ENCODE measurements at regions not wholly inside any gene's neighbourhood (a gene's known extent, or its start where the extent isn't known, plus 50 kb on each side); places are given as distances from the start of the nearest gene placed in this dataset.

- ChIA-PET CTCF (no interaction called here), POLR2A (no interaction called here)
- Histone ChIP-seq H3K36me3 (ENCODE audit: control insufficient read depth in 4 of 4, insufficient read depth in 4 of 4, low read length in 3 of 4) (no peaks in the 10 kb centered on the region), H3K4me3 (ENCODE audit: control insufficient read depth in 1 of 7, extremely low read depth in 1 of 7, insufficient read depth in 4 of 7, low read depth in 2 of 7, low read length in 6 of 7) (no peak overlapping the region), H3K27ac (ENCODE audit: insufficient read depth in 1 of 2, low read depth in 1 of 2, low read length in 2 of 2, poor library complexity in 1 of 2, severe bottlenecking in 2 of 2) (no peak overlapping the region), H3K4me1 (ENCODE audit: control extremely low read depth in 1 of 4, control insufficient read depth in 4 of 4, insufficient read depth in 4 of 4, low read length in 3 of 4) (no peaks in the 10 kb centered on the region), H3K27me3 (replicated peaks in 2 of 5; ENCODE audit: control insufficient read depth in 4 of 5, insufficient read depth in 5 of 5, low read length in 4 of 5) (peaks cover 0 to 2% (median 0%) of the 10 kb centered on the region in 5 experiments), H3K9me3 (ENCODE audit: control extremely low read depth in 1 of 5, control insufficient read depth in 4 of 5, insufficient read depth in 2 of 5, low read depth in 1 of 5, low read length in 4 of 5) (peaks cover 0 to 1% (median 0%) of the 10 kb centered on the region in 5 experiments)
- WGBS (ENCODE audit: insufficient coverage), result 90% methylated on average over 4 of the region's 5 CpGs
- no peak for DNase-seq
Measured at GRCh38 chr2:53312721-53313120, 454.9 kb upstream of the CHAC2 start.

- WGBS (ENCODE audit: insufficient coverage), result 97% methylated on average over 4 of the region's 5 CpGs
- DNase-seq, result no peak
- POLR2A ChIA-PET, result no interaction called here
- Histone ChIP-seq H3K4me3 (ENCODE audit: control insufficient read depth in 1 of 7, extremely low read depth in 1 of 7, insufficient read depth in 4 of 7, low read depth in 2 of 7, low read length in 6 of 7) (no peak overlapping the region), H3K9me3 (ENCODE audit: control extremely low read depth in 1 of 5, control insufficient read depth in 4 of 5, insufficient read depth in 2 of 5, low read depth in 1 of 5, low read length in 4 of 5) (peaks cover 0 to 1% (median 0%) of the 10 kb centered on the region in 5 experiments), H3K27me3 (replicated peaks in 2 of 5; ENCODE audit: control insufficient read depth in 4 of 5, insufficient read depth in 5 of 5, low read length in 4 of 5) (peaks cover 0 to 2% (median 0%) of the 10 kb centered on the region in 5 experiments), H3K27ac (ENCODE audit: insufficient read depth in 1 of 2, low read depth in 1 of 2, low read length in 2 of 2, poor library complexity in 1 of 2, severe bottlenecking in 2 of 2) (no peak overlapping the region), H3K36me3 (ENCODE audit: control insufficient read depth in 4 of 4, insufficient read depth in 4 of 4, low read length in 3 of 4) (no peaks in the 10 kb centered on the region), H3K4me1 (ENCODE audit: control extremely low read depth in 1 of 4, control insufficient read depth in 4 of 4, insufficient read depth in 4 of 4, low read length in 3 of 4) (no peaks in the 10 kb centered on the region)
- CTCF ChIA-PET, result no interaction called here
Measured at GRCh38 chr2:53312181-53312580, 455.4 kb upstream of the CHAC2 start.

GRCh38 chr2:53303012-53303578, 464.5 kb upstream of the CHAC2 start:
- DNase-seq, result no peak
- Histone ChIP-seq H3K36me3 (ENCODE audit: control insufficient read depth in 4 of 4, insufficient read depth in 4 of 4, low read length in 3 of 4) (no peaks in the 10 kb centered on the region), H3K4me3 (ENCODE audit: control insufficient read depth in 1 of 7, extremely low read depth in 1 of 7, insufficient read depth in 4 of 7, low read depth in 2 of 7, low read length in 6 of 7) (no peak overlapping the region), H3K4me1 (ENCODE audit: control extremely low read depth in 1 of 4, control insufficient read depth in 4 of 4, insufficient read depth in 4 of 4, low read length in 3 of 4) (no peaks in the 10 kb centered on the region), H3K27me3 (replicated peaks in 2 of 5; ENCODE audit: control insufficient read depth in 4 of 5, insufficient read depth in 5 of 5, low read length in 4 of 5) (no peaks in the 10 kb centered on the region), H3K9me3 (ENCODE audit: control extremely low read depth in 1 of 5, control insufficient read depth in 4 of 5, insufficient read depth in 2 of 5, low read depth in 1 of 5, low read length in 4 of 5) (no peaks in the 10 kb centered on the region), H3K27ac (ENCODE audit: insufficient read depth in 1 of 2, low read depth in 1 of 2, low read length in 2 of 2, poor library complexity in 1 of 2, severe bottlenecking in 2 of 2) (no peak overlapping the region)
- ChIA-PET POLR2A (no interaction called here), CTCF (interaction anchor here (1.3 kb wide), 1 partner anchor 10 kb away, joined by 4 read pairs; no protein-coding TSS in a partner anchor)
- WGBS (ENCODE audit: insufficient coverage), result no CpG with 5 or more reads among the region's 4 CpGs

GRCh38 chr2:53302455-53302854, 465.1 kb upstream of the CHAC2 start:
- no peak for DNase-seq
- POLR2A ChIA-PET, result no interaction called here
- CTCF ChIA-PET, result no interaction called here
- Histone ChIP-seq H3K27ac (ENCODE audit: insufficient read depth in 1 of 2, low read depth in 1 of 2, low read length in 2 of 2, poor library complexity in 1 of 2, severe bottlenecking in 2 of 2) (no peak overlapping the region), H3K4me1 (ENCODE audit: control extremely low read depth in 1 of 4, control insufficient read depth in 4 of 4, insufficient read depth in 4 of 4, low read length in 3 of 4) (no peaks in the 10 kb centered on the region), H3K27me3 (replicated peaks in 2 of 5; ENCODE audit: control insufficient read depth in 4 of 5, insufficient read depth in 5 of 5, low read length in 4 of 5) (no peaks in the 10 kb centered on the region), H3K9me3 (ENCODE audit: control extremely low read depth in 1 of 5, control insufficient read depth in 4 of 5, insufficient read depth in 2 of 5, low read depth in 1 of 5, low read length in 4 of 5) (no peaks in the 10 kb centered on the region), H3K36me3 (ENCODE audit: control insufficient read depth in 4 of 4, insufficient read depth in 4 of 4, low read length in 3 of 4) (no peaks in the 10 kb centered on the region), H3K4me3 (ENCODE audit: control insufficient read depth in 1 of 7, extremely low read depth in 1 of 7, insufficient read depth in 4 of 7, low read depth in 2 of 7, low read length in 6 of 7) (no peak overlapping the region)
- WGBS (ENCODE audit: insufficient coverage), result no CpG with 5 or more reads among the region's 1 CpG

GRCh38 chr2:53289309-53290006, 478.1 kb upstream of the CHAC2 start:
- Histone ChIP-seq H3K9me3 (ENCODE audit: control extremely low read depth in 1 of 5, control insufficient read depth in 4 of 5, insufficient read depth in 2 of 5, low read depth in 1 of 5, low read length in 4 of 5) (no peaks in the 10 kb centered on the region), H3K27me3 (replicated peaks in 2 of 5; ENCODE audit: control insufficient read depth in 4 of 5, insufficient read depth in 5 of 5, low read length in 4 of 5) (no peaks in the 10 kb centered on the region), H3K4me3 (ENCODE audit: control insufficient read depth in 1 of 7, extremely low read depth in 1 of 7, insufficient read depth in 4 of 7, low read depth in 2 of 7, low read length in 6 of 7) (no peak overlapping the region), H3K27ac (ENCODE audit: insufficient read depth in 1 of 2, low read depth in 1 of 2, low read length in 2 of 2, poor library complexity in 1 of 2, severe bottlenecking in 2 of 2) (no peak overlapping the region), H3K4me1 (ENCODE audit: control extremely low read depth in 1 of 4, control insufficient read depth in 4 of 4, insufficient read depth in 4 of 4, low read length in 3 of 4) (no peaks in the 10 kb centered on the region), H3K36me3 (ENCODE audit: control insufficient read depth in 4 of 4, insufficient read depth in 4 of 4, low read length in 3 of 4) (no peaks in the 10 kb centered on the region)
- ChIA-PET CTCF (no interaction called here), POLR2A (no interaction called here)
- no peak for DNase-seq

GRCh38 chr2:53286345-53286744, 481.3 kb upstream of the CHAC2 start:
- Histone ChIP-seq H3K27me3 (replicated peaks in 2 of 5; ENCODE audit: control insufficient read depth in 4 of 5, insufficient read depth in 5 of 5, low read length in 4 of 5) (no peaks in the 10 kb centered on the region), H3K36me3 (ENCODE audit: control insufficient read depth in 4 of 4, insufficient read depth in 4 of 4, low read length in 3 of 4) (no peaks in the 10 kb centered on the region), H3K9me3 (ENCODE audit: control extremely low read depth in 1 of 5, control insufficient read depth in 4 of 5, insufficient read depth in 2 of 5, low read depth in 1 of 5, low read length in 4 of 5) (no peaks in the 10 kb centered on the region), H3K27ac (ENCODE audit: insufficient read depth in 1 of 2, low read depth in 1 of 2, low read length in 2 of 2, poor library complexity in 1 of 2, severe bottlenecking in 2 of 2) (no peak overlapping the region), H3K4me1 (ENCODE audit: control extremely low read depth in 1 of 4, control insufficient read depth in 4 of 4, insufficient read depth in 4 of 4, low read length in 3 of 4) (no peaks in the 10 kb centered on the region), H3K4me3 (ENCODE audit: control insufficient read depth in 1 of 7, extremely low read depth in 1 of 7, insufficient read depth in 4 of 7, low read depth in 2 of 7, low read length in 6 of 7) (no peak overlapping the region)
- DNase-seq, result no peak
- CTCF ChIA-PET, result no interaction called here
- WGBS (ENCODE audit: insufficient coverage), result 100% methylated on average over 1 of the region's 2 CpGs
- POLR2A ChIA-PET, result no interaction called here

- POLR2A ChIA-PET, result no interaction called here
- no peaks in the 10 kb centered on the region for H3K9me3 ChIP-seq (ENCODE audit: control extremely low read depth in 1 of 5, control insufficient read depth in 4 of 5, insufficient read depth in 2 of 5, low read depth in 1 of 5, low read length in 4 of 5)
- no peak overlapping the region for H3K27ac ChIP-seq (ENCODE audit: insufficient read depth in 1 of 2, low read depth in 1 of 2, low read length in 2 of 2, poor library complexity in 1 of 2, severe bottlenecking in 2 of 2)
- CTCF ChIA-PET, result no interaction called here
- no peak for DNase-seq
- H3K4me1 ChIP-seq (ENCODE audit: control extremely low read depth in 1 of 4, control insufficient read depth in 4 of 4, insufficient read depth in 4 of 4, low read length in 3 of 4), result no peaks in the 10 kb centered on the region
- 100% methylated on average over 1 of the region's 1 CpG for WGBS (ENCODE audit: insufficient coverage)
- H3K36me3 ChIP-seq (ENCODE audit: control insufficient read depth in 4 of 4, insufficient read depth in 4 of 4, low read length in 3 of 4), result no peaks in the 10 kb centered on the region
- no peak overlapping the region for H3K4me3 ChIP-seq (ENCODE audit: control insufficient read depth in 1 of 7, extremely low read depth in 1 of 7, insufficient read depth in 4 of 7, low read depth in 2 of 7, low read length in 6 of 7)
- no peaks in the 10 kb centered on the region for H3K27me3 ChIP-seq (replicated peaks in 2 of 5; ENCODE audit: control insufficient read depth in 4 of 5, insufficient read depth in 5 of 5, low read length in 4 of 5)
Measured at GRCh38 chr2:53275743-53276142, 491.9 kb upstream of the CHAC2 start.

All from common myeloid progenitor, CD34-positive (primary cell).